Astrocyte of the cerebellum (primary cell): ENCODE measurements at regions not wholly inside any gene's neighbourhood (a gene's known extent, or its start where the extent isn't known, plus 50 kb on each side); places are given as distances from the start of the nearest gene placed in this dataset.
A peak's percentile ranks its signal among the peaks of the same experiment; 100 is the strongest.

Experiments used
- DNase-seq: peaks from one replicate; pipeline ENCODE4 v3.0.0-alpha.2; 2011; ENCODE audit warnings: low read depth
- H3K4me3 ChIP-seq: 2 replicates; pipeline ENCODE4 v1.5.1; 2011; ENCODE audit warnings: mild to moderate bottlenecking, low read depth, low read length, moderate library complexity
- in situ Hi-C: cut with HindIII; loops from 2 replicates; pipeline ENCODE4 v1.10.0; 2017; ENCODE audit warnings: low sequenced_read_pairs
- TF ChIP-seq, protein P1 (sequence below): IDR thresholded peaks from 2 replicates; pipeline ENCODE4 v1.5.1; 2012; ENCODE audit warnings: low read length, low read depth, moderate library complexity, mild to moderate bottlenecking; ENCODE audit errors: missing control alignments

DNA sequence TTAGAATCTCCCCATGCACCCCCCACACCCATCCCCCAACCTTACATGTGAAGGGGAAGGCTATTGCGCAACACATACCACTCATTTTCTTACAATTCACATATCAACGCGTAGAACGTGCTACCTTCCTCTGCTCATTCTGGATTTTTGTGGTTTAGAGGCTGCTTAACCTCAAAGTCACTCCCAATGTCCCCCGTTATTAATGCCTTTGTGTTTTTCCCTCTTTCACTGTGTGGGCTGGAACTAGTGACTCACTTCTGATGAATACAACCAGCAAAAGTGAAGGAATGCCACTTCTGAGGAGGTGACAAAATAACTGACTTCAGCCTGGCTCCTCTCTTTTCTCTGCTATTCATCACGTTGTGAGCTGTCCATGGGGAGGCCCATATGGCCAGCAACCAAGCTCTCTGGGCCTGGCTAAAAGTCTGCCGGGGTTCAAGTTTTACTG, 342.5 kb upstream of the NXPH2 start:
- peak; percentile 79 for DNase-seq
- TF ChIP-seq, protein P1, sequence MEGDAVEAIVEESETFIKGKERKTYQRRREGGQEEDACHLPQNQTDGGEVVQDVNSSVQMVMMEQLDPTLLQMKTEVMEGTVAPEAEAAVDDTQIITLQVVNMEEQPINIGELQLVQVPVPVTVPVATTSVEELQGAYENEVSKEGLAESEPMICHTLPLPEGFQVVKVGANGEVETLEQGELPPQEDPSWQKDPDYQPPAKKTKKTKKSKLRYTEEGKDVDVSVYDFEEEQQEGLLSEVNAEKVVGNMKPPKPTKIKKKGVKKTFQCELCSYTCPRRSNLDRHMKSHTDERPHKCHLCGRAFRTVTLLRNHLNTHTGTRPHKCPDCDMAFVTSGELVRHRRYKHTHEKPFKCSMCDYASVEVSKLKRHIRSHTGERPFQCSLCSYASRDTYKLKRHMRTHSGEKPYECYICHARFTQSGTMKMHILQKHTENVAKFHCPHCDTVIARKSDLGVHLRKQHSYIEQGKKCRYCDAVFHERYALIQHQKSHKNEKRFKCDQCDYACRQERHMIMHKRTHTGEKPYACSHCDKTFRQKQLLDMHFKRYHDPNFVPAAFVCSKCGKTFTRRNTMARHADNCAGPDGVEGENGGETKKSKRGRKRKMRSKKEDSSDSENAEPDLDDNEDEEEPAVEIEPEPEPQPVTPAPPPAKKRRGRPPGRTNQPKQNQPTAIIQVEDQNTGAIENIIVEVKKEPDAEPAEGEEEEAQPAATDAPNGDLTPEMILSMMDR = no peak
- no peak overlapping the region for H3K4me3 ChIP-seq
- in situ Hi-C loops = no loop called here

DNA sequence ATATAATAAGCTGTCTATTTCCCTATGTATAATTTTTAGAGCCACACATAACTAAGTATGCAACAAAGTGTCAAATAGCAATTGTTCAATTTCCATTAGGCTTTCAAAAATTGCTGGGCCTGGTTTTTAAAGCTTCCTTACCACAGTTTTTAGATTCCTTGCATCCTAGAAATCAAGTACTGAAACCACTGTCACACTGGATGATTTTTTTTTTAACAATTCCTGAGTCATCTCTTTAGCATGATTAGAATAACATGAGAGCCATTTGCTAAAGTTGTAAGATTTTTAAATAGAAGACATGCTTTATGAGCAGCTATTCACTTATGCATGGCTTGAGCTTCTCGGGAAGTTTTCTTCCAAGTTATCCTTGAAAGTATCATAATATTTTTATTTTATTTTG, 319.5 kb upstream of the NXPH2 start:
- TF ChIP-seq, protein P1 = no peak
- no peak overlapping the region for H3K4me3 ChIP-seq
- in situ Hi-C loops = no loop called here
- peak; percentile 5 for DNase-seq

DNA sequence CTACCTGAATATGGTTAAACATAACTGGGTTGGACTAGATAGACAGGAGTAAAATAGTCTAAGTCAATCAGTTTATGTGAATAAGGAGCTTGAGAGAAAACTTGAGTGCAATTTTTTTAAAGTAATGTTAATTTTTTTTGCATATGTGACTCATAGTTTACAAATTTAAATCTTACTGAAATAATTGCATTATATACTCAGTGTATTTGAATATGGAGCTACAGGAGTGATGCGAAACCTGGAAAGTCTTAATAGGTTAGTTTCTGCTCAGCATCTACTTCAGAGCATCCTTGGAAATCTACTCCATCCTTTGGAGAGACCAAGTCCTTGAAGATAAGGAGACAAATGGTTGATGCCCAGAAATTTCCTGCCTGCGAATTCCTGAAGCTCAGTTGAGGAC, 318.8 kb upstream of the NXPH2 start:
- in situ Hi-C loops = no loop called here
- no peak overlapping the region for H3K4me3 ChIP-seq
- DNase-seq = no peak
- TF ChIP-seq, protein P1 = no peak

DNA sequence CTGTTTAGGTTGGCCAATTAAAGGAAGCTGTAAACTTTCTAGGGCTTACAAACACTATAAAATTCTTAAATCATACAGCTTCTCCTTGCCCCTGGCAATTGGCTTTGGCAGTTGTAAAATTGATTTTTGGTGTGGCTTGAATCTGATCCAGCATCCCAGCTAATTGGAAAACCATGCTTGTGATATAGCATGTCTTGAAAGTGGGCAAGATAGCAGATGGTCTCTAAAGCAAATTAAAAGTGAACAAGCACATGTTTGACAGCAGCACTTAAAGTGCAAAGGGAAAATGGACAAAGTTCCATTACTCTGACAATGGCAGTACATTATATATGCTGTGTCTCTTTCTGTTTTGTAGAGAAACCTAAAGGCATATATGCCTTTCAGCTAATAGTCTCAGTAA, 302.9 kb upstream of the NXPH2 start:
- H3K4me3 ChIP-seq = no peak overlapping the region
- TF ChIP-seq, protein P1 = no peak
- in situ Hi-C loops = no loop called here
- DNase-seq = no peak

DNA sequence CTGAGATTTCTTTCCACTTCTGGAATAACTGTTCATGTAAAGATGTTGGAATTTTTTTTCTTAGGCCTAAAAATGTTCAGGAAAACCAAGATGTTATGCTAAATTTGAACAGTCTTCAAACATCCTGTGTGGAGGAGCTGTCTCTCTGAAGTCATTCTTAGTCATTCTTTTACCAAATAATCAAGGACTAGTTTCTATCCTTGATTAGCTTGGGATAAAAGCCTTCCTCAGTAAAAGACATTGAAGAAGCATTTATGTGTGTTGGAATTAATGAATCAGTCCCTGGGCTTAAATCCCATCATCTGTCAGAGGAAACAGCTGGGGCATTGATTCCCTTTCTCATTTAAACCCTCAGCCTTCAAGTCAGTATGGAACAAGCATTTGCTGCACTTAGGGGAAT, 300.1 kb upstream of the NXPH2 start:
- no peak overlapping the region for H3K4me3 ChIP-seq
- in situ Hi-C loops = no loop called here
- DNase-seq = no peak
- TF ChIP-seq, protein P1 = no peak

DNA sequence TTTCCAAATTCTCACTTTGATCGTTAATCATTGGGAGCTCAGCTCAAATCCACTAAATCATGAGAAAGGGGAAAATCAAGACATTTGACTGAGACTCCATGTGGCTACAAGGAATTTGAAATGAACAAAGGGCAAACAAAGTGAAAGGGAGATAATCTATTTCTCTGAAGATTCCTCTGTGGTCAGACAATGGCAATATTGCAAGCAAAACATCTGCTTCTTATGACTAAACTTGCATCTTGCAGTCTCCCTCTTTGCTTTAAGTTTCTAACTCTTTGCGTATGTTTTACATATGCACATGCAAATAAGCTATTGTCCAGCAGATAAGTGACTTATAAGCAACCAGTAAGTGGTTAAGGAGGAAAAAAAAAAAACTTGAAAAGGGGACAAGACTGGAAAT, 299.1 kb upstream of the NXPH2 start:
- TF ChIP-seq, protein P1 = no peak
- no peak overlapping the region for H3K4me3 ChIP-seq
- in situ Hi-C loops = no loop called here
- DNase-seq = no peak

DNA sequence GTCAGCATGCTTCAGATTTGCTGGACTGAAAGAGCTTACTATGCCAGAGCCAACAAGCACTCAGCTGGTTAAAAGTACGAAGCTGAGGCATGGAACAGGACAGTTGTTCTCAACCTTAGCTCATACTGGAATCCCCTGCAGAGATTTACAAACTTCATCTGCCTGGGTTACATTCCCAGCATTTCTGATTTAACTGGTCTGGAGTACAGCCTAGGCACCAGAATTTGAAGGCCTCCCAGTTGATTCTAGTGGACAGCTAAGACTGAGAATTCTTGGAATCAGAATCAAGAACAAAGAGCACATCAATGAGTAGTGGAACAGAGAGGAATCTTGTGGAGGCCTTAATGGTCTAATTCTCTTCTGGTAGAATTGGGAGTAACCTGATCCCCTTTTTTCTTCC, 298.2 kb upstream of the NXPH2 start:
- no peak overlapping the region for H3K4me3 ChIP-seq
- in situ Hi-C loops = no loop called here
- DNase-seq = no peak
- TF ChIP-seq, protein P1 = no peak
